ENCODE measurements at regions not wholly inside any gene's neighbourhood (a gene's known extent, or its start where the extent isn't known, plus 50 kb on each side); places are given as distances from the start of the nearest gene placed in this dataset.

- DNase-seq (ENCODE audit: low spot score): no peak
These were observed 148.1 kb downstream of the PPARGC1A start for GRCh38 chr4:23741681-23742191.

- DNase-seq (ENCODE audit: low spot score): no peak
These were observed 152.3 kb downstream of the PPARGC1A start for GRCh38 chr4:23737571-23737970.

GRCh38 chr4:23736466-23736865 lies 153.4 kb downstream of the PPARGC1A start:
- DNase-seq (ENCODE audit: low spot score): no peak

GRCh38 chr4:23734000-23734399 lies 155.8 kb downstream of the PPARGC1A start:
- no peak for DNase-seq (ENCODE audit: low spot score)

GRCh38 chr4:23733476-23733875 lies 156.4 kb downstream of the PPARGC1A start:
- no peak for DNase-seq (ENCODE audit: low spot score)

- DNase-seq (ENCODE audit: low spot score): no peak
These were observed 158.8 kb downstream of the PPARGC1A start for GRCh38 chr4:23730998-23731397.

GRCh38 chr4:23728971-23729370 lies 160.9 kb downstream of the PPARGC1A start:
- DNase-seq (ENCODE audit: low spot score): no peak

- peak; percentile 56 for DNase-seq (ENCODE audit: low spot score)
These were observed 161.5 kb downstream of the PPARGC1A start for GRCh38 chr4:23728393-23728792.

- no peak for DNase-seq (ENCODE audit: low spot score)
These were observed 169.3 kb downstream of the PPARGC1A start for GRCh38 chr4:23720556-23720955.

- DNase-seq (ENCODE audit: low spot score): no peak
These were observed 171.4 kb downstream of the PPARGC1A start for GRCh38 chr4:23718435-23718834.

GRCh38 chr4:23717528-23718248 lies 172.2 kb downstream of the PPARGC1A start:
- peak; percentile 50 for DNase-seq (ENCODE audit: low spot score)

GRCh38 chr4:23710298-23710697 lies 179.5 kb downstream of the PPARGC1A start:
- DNase-seq (ENCODE audit: low spot score): no peak

GRCh38 chr4:23707652-23708026 lies 182.2 kb downstream of the PPARGC1A start:
- no peak for DNase-seq (ENCODE audit: low spot score)

GRCh38 chr4:23706972-23707651 lies 182.7 kb downstream of the PPARGC1A start:
- peak; percentile 14 for DNase-seq (ENCODE audit: low spot score)

- DNase-seq (ENCODE audit: low spot score): no peak
These were observed 189.7 kb downstream of the PPARGC1A start for GRCh38 chr4:23700197-23700596.

GRCh38 chr4:23697722-23698121 lies 192.1 kb downstream of the PPARGC1A start:
- DNase-seq (ENCODE audit: low spot score): no peak

GRCh38 chr4:23697001-23697528 lies 192.8 kb downstream of the PPARGC1A start:
- no peak for DNase-seq (ENCODE audit: low spot score)

GRCh38 chr4:23686169-23686897 lies 203.5 kb downstream of the PPARGC1A start:
- no peak for DNase-seq (ENCODE audit: low spot score)

GRCh38 chr4:23685471-23685870 lies 204.4 kb downstream of the PPARGC1A start:
- no peak for DNase-seq (ENCODE audit: low spot score)

GRCh38 chr4:23680671-23681518 lies 209.0 kb downstream of the PPARGC1A start:
- peak; percentile 22 for DNase-seq (ENCODE audit: low spot score)

- no peak for DNase-seq (ENCODE audit: low spot score)
These were observed 215.2 kb downstream of the PPARGC1A start for GRCh38 chr4:23674694-23675093.

GRCh38 chr4:23667659-23668058 lies 222.2 kb downstream of the PPARGC1A start:
- DNase-seq (ENCODE audit: low spot score): no peak
